LNCaP clone FGC (cell line): ENCODE measurements at regions not wholly inside any gene's neighbourhood (a gene's known extent, or its start where the extent isn't known, plus 50 kb on each side); places are given as distances from the start of the nearest gene placed in this dataset.

Source experiments
- DNase-seq: peaks from one replicate; pipeline ENCODE4 v3.0.0-alpha.2; 2011; ENCODE audit warnings: low read depth
- H3K4me3 ChIP-seq: 2 replicates; pipeline ENCODE4 v1.5.1; 2011; ENCODE audit warnings: mild to moderate bottlenecking, low read depth, low read length, control low read depth
- CTCF ChIP-seq: IDR thresholded peaks from 2 replicates; pipeline ENCODE4 v1.5.1; 2012; ENCODE audit warnings: mild to moderate bottlenecking; ENCODE audit not compliant: control insufficient read depth, insufficient read depth; ENCODE audit errors: extremely low read depth

GRCh38 chr10:130905386-130905785 is 406.1 kb downstream of the TCERG1L start:
- TF ChIP-seq CTCF: no peak
- DNase-seq: no peak
- H3K4me3 ChIP-seq: no peak overlapping the region

GRCh38 chr10:130905921-130906320 is 405.6 kb downstream of the TCERG1L start:
- no peak for DNase-seq
- no peak for TF ChIP-seq CTCF

GRCh38 chr10:130910848-130911247 is 400.7 kb downstream of the TCERG1L start:
- DNase-seq: no peak
- H3K4me3 ChIP-seq: no peak overlapping the region
- TF ChIP-seq CTCF: no peak

More at GRCh38 chr10:130905921-130906320, 405.6 kb downstream of the TCERG1L start:
- no peak overlapping the region for H3K4me3 ChIP-seq

GRCh38 chr10:130913844-130914243 is 397.7 kb downstream of the TCERG1L start:
- TF ChIP-seq CTCF: no peak
- no peak for DNase-seq

GRCh38 chr10:130914367-130914766 is 397.2 kb downstream of the TCERG1L start:
- no peak for TF ChIP-seq CTCF
- no peak overlapping the region for H3K4me3 ChIP-seq
- no peak for DNase-seq

More at GRCh38 chr10:130913844-130914243, 397.7 kb downstream of the TCERG1L start:
- H3K4me3 ChIP-seq: no peak overlapping the region

- no peak for DNase-seq
- TF ChIP-seq CTCF: no peak
- H3K4me3 ChIP-seq: no peak overlapping the region
Measured at GRCh38 chr10:130915065-130915464, 396.5 kb downstream of the TCERG1L start.

GRCh38 chr10:130921461-130921860 is 390.1 kb downstream of the TCERG1L start:
- DNase-seq: no peak
- TF ChIP-seq CTCF: no peak
- no peak overlapping the region for H3K4me3 ChIP-seq
